NCI-H226 (cell line): ENCODE measurements at regions not wholly inside any gene's neighbourhood (a gene's known extent, or its start where the extent isn't known, plus 50 kb on each side); places are given as distances from the start of the nearest gene placed in this dataset.
A peak's percentile ranks its signal among the peaks of the same experiment; 100 is the strongest.

Experiments
- DNase-seq: peaks from one replicate; pipeline ENCODE4 v3.0.0-alpha.2; 2015

GRCh38 chr3:72144773-72145505 is 360.0 kb upstream of the PROK2 start:
- no peak for DNase-seq

DNA sequence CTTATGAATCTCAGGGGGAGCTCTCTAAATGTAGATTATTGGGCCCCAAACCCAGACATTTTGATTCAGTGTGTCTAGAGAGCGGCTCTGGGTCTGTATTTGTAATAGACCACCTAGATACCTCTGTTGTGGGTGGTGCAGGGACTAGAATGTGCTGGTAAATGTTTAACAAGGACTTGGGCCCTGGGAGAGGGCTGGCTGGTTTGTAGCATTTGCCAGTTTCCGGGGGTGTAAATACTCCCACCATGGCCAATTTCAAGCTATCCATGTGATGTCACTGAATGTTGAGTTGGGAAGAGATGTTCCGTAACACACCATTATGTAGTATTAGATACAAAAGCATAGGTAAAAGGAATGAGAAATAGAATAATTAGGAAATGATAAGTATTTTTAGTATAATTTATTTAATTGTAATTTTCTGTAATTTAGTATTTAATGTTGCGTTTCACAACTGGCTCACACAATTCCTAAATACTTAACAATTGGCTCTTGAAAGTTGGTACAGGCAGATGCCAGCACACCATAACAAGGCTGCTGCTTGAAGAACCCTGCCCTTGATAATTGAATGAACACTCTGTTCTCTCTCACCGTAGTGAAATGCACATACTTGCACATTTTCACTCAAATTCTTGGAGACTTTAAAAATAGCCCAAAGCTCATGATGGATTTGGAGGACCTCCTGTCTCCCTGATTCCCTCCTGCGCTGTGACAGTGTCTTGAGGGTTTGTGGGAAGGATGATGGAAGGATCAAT is 359.2 kb upstream of the PROK2 start:
- DNase-seq: no peak

GRCh38 chr3:72143322-72143721 is 358.4 kb upstream of the PROK2 start:
- DNase-seq: no peak

DNA sequence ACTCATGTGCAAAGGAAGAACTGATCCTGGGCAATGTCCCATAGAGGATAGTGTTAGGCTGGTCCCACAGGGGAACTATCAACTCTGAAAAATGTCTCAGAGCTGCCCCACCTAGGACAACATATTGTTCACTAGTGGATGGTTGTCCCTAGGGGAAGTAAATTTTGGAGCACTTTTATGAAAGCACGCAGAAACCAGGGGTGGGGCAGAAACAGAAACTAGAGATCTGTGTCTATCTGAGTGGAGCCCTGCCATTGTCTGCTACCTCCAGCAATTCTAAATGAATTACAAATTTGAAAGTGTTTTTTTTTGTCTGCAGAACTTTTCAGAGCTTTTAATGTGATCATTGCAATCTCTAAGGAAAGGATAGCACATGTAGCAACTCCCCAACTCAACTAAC is 357.1 kb upstream of the PROK2 start:
- no peak for DNase-seq

DNA sequence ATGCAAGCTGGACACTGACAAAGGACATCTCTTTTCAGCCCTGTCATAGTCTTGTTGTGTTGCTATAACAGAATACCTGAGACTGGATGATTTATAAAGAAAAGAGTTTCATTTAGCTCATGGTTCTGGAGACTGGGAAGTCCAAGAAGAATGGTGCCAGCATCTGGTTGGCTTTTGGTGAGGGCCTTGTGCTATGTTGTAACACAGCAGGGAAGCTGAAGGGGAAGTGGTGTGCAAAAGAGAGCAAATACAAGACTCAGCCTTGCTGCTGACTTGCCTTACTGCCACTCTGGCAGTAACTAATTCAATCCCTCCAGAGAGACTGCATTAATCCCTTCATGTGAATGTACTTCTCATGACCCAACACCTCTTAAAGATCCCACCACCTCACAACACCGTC is 356.3 kb upstream of the PROK2 start:
- no peak for DNase-seq

DNA sequence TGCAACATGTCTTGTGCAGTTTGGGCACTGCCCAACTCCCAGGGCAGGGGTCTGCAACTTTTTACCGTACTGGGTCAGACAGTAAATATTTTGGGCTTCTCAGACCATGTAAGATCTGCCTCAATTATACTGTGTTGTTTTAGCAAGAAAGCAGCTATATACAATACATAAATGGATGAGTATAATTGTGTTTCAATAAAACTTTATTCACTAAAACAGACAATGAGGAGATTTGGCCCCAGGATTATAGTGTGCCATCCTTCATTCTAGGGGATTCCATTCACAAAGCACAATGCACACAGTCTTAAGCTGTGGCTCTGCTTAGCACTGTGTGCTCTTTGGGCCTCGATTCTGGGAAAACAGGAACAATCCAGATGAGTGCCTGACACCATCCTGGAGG is 354.4 kb upstream of the PROK2 start:
- no peak for DNase-seq

- no peak for DNase-seq
These were observed 353.2 kb upstream of the PROK2 start for GRCh38 chr3:72137865-72138861.

DNA sequence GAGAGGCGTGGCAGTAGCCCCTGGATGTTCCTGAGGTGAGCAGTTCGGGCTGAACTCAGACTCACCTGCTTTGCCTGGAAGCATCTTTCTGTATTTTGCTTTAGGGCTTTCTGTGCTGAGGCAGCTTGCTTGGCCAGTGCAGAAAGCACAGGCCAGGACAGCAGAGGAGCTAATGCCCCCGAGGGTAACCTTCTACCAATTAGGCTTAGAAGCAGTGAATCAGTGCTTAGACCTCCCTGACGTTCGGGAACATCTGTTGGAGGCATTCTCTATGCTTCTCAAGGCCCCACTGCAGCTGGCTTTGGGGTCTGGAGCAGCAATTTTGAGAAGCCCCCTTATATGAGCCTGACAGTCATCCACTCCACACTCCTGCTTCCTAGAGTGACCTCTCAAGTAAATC is 350.7 kb upstream of the PROK2 start:
- DNase-seq: no peak

GRCh38 chr3:72134989-72135451 is 350.1 kb upstream of the PROK2 start:
- no peak for DNase-seq

- no peak for DNase-seq
These were observed 348.5 kb upstream of the PROK2 start for GRCh38 chr3:72133329-72134011.

- no peak for DNase-seq
These were observed 347.0 kb upstream of the PROK2 start for GRCh38 chr3:72131899-72132298.

DNA sequence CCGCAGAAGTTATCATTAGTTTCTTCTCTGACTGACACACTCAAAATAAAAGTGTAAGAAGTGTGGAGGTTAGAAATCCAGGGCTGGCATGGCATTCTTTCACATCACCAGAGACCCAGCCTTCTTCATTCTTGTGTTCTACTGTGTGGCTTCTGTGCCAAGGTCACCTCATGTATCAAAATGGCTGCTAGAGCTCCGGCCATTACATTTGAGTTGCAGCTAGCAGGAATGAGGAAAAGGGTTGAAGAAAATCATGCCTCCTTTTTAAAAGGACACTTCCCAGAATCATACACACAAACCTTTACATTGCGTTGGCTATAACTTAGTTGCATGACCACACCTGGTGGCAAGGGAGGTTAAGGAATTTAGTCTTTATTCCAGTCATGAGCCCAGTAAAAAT is 345.6 kb upstream of the PROK2 start:
- no peak for DNase-seq

DNA sequence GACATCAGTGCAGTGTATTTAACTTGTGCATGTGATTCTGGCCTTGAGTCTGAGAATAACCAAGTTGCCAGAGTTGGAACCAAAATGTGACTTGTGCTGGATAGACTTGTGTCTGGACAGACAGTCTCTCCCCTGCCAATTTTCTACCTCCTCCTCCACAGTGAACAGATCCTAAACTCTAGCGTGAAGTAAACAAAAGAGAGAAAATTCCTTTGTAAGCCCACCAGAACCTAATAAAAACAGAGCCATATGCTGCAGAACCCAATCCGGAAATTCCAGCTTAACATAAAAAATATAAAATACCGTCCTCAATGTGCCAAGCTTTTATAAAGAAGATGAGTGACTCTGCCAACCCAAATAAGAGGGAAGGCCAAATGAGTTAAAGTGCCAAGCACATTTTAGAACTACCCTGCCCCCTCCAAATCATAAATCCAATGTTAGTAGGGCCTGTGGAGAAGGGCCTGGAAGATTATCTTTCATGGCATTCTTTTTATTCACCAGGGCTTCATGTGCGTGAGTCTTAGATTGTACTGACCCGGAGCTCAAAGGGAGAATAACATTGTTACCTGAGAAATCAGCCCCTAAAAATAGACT is 344.6 kb upstream of the PROK2 start:
- no peak for DNase-seq

DNA sequence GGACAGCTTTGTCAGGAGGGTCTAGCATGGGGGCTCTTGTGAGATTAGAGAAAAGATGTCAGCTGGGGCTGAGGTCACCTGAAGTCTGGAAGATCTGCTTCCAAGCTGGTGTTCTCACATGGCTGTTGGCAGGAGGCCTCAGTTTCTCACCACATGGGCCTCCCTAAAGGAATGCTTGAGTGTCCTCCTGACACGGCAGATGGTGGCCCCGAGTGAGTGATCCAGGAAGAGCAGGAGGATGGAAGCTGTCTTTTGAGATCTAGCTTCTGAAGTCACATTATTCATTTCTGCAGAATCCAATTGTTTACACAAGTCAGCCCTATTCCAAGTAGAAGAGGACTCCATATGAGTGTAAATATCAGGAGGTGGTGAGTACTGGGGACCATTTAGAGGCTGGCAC is 344.0 kb upstream of the PROK2 start:
- DNase-seq: no peak

GRCh38 chr3:72127844-72128243 is 342.9 kb upstream of the PROK2 start:
- DNase-seq: peak; percentile 28

DNA sequence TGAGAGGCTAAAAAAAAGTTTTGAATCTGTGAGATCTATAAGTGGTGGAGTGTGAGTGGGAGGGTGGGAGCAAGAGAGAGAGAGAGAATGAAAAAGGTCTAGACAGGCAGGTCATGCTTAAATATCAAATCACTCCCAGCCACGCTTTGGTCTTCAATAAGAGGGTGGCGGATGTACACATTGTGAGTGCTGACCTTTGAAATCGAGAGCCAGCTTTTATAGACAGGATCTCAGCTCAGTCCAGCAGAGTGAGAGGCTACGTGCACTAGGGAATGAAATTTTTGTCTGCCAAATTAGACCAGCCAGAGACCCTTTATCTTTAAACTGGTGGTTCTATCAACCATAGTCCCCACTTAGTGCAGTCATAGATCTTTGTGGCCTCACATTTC is 342.3 kb upstream of the PROK2 start:
- no peak for DNase-seq

DNA sequence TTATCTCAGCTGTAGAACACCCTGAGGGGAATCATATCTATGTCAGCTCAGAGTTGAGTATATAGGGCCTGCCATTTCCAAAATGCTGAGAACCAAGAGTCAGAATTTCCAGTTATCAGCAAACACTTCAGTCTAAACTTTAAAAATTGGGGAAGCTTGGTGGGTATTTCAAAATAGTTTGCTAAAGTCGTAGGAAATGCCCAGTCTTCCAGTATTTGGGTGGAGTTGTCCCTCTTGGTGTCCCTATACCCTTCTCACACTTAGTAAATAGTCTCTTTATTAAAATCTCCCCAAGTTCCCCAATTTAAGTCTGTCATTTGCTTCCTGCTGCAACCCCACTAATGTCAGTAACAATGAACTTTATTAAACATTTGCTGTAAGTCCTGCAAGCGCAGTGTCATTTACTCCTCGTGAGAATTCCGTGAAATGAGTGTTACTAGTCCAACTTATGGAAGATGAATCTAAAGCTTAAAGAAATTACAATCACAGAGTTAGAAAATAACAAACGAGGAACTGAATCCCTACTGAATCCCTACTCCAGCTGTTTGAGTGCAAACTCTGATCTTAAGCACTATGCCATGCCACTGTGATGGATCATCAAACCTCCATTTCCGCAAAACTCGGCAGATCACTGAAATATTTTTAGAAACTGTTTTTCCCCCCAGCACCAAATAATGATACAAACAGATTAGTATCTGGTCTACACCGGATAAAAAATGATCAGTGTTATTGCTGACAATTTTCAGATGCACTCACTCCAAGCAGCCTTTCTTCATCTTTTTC is 341.7 kb upstream of the PROK2 start:
- DNase-seq: no peak

DNA sequence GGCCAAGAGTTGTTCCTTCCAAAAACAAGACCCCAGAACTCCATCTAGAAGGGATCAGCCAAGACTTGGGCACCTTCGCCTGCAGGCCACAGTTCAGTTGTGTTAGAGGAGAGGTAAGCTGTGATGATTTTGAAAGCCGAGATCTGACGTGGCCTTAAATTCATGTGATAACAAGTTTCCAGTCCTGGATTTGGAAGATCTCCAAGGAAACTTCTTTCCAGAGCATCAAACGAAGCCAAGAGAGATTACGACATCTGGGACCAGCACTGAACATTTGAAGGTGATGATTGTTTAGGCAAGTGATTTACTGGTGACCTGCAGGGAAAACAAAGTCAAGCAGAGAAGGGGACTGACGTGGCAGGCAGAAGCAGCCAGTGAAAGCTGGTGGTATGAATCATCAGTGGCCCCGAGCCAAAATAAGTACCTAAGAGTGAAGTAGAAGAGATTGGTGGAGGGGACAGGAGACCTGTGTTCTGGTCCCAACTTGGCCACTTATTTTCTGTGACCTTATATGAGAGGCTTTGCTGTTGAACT is 339.0 kb upstream of the PROK2 start:
- peak; percentile 78 for DNase-seq

DNA sequence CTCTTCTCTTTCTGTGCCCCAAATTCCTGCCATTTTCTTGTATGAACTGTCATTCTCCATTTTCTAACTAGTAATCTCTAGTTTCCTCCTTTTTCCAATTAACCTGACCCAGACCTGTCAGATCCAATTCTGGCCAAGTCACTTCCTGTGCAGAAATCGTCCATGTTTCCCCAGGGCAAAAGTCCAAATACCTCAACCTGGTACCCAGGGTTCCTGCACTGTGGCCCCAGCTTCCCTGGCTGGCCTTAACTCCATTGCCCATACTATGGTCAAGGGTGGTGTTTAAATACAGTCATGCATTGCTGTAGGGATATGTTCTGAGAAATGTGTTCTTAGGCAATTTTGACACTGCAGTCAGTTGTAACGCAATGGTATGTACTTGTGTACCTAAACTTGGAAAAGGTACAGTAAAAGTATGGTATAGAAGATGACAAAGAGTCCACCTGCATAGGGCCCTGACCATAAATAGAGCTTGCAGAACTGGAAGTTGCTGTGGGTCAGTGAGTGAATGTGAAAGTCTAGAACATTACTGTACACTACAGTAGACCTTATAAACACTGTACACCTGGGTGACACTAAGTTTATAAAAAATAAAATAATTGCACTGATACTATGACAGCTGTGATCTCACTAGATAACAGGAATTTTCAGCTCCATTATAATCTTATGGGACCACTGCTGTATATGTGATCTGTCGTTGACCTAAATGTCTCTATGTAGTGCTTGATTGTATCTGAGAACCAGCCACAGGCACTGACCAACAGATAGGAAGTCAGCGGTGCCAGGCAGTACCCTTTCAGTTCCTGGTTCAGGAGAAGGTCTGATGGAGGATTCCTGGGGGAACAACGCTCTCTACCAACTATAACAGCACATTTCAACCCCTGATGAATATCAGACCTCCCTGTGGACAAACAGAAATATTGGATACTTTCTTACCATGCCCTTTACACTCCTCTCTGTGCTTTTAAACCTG is 336.1 kb upstream of the PROK2 start:
- DNase-seq: no peak

DNA sequence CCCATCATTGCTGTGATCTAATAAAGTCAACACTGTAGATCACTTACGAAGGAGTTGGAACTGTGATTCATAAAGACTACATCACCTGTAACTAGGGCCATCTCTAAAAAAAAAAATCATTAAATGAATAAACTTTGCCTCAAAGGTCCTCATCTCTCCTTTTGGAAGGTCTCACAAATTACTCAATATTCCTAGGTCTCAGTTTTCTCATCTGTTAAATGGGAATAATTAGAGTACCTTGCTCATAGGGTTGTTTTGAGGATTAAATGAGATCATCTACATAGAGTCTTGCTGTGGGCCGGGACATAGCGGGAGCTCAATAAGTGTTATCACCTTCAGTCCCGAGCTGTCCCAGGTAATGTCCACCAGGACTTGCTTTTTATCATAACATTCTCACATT is 335.1 kb upstream of the PROK2 start:
- no peak for DNase-seq
